ENCODE measurements at regions not wholly inside any gene's neighbourhood (a gene's known extent, or its start where the extent isn't known, plus 50 kb on each side); places are given as distances from the start of the nearest gene placed in this dataset.
"Not testable (repeated sequence)": the region's sequence is repeated elsewhere in the genome, so short reads cannot be mapped to it uniquely, and the experiment has no call there.

GRCh38 chr10:81386817-81387216 lies 488.2 kb upstream of the NRG3 start:
- in situ Hi-C loops (cut with MboI; ENCODE audit: low sequenced_read_pairs) = no loop called here

DNA sequence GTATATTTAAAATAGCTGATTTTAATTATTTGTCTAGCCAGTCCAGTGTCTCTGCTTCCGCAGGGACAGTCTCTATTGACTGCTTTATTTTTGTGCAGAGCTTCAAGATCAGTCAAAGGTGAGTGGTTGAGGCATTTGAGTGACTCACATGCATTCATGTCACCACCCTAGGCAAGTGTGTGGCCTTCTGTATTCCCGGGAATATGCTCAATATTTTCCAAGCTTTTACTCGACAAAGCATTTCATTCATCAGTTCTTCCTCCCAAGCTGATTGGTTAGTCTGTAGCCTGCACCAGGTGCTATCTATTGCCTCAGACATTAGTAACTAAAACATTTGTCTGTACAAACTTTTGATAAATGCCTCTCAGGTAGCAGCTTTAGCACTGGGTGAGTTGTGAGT lies 471.5 kb upstream of the NRG3 start:
- in situ Hi-C loops (cut with MboI; ENCODE audit: low sequenced_read_pairs) = no loop called here

DNA sequence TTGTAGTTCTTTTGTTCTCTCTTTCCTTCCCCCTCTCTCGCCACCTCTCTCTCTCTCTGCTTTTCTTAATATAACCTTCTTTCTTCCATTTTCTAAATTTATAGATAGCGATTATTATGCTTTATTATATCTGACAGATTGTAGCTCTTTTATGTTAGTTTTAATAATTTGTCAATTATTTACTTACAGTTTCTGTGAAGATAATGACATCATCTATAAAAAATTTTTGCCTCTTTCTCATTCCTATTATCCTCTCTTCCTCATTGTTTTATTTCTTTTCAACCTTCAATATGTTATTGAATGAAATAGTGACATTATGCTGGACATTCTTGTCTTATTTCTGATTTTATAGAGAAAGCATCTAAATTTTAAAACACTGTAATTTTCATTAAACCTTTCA lies 469.6 kb upstream of the NRG3 start:
- in situ Hi-C loops (cut with MboI; ENCODE audit: low sequenced_read_pairs) = no loop called here

GRCh38 chr10:81414038-81414437 lies 461.0 kb upstream of the NRG3 start:
- in situ Hi-C loops (cut with MboI; ENCODE audit: low sequenced_read_pairs) = no loop called here

DNA sequence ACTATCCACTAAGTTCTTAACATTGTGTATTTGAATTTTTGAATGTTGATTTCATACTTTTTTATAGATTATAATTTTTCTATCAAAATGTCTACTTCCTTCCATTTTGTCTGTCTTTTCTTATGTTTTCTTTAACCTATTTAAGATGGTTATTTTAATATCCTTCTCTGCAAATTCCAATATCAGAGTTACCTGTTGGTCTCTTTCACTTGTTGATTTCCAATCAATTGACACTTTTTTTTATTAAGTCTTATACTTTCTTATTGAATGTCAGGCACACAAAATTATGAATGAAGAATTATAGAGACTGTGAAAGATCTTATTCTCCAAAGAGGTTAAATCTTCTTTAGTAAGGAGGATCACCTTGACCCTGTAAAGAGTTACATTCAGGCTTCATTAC lies 448.3 kb upstream of the NRG3 start:
- in situ Hi-C loops (cut with MboI; ENCODE audit: low sequenced_read_pairs) = no loop called here

GRCh38 chr10:81428456-81429134 lies 446.4 kb upstream of the NRG3 start:
- in situ Hi-C loops (cut with MboI; ENCODE audit: low sequenced_read_pairs) = no loop called here

DNA sequence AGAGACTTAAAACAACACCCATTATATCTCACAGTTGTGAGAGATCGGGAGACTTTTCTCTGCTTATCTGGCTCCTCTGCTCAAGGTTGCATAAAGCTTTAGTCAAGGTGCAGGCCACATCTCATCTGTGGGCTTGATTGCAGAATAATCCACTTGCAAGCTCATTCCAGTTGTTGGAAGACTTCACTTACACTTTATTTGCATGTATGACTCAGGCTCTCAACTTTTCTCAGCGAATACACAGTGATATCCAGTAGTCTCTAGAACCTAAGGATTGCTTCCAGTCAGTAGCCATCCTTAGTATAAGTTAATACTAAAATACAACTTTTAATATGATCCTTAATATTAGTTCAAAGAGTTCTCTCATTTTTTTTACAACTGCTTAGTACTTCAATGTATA lies 435.5 kb upstream of the NRG3 start:
- in situ Hi-C loops (cut with MboI; ENCODE audit: low sequenced_read_pairs) = no loop called here

DNA sequence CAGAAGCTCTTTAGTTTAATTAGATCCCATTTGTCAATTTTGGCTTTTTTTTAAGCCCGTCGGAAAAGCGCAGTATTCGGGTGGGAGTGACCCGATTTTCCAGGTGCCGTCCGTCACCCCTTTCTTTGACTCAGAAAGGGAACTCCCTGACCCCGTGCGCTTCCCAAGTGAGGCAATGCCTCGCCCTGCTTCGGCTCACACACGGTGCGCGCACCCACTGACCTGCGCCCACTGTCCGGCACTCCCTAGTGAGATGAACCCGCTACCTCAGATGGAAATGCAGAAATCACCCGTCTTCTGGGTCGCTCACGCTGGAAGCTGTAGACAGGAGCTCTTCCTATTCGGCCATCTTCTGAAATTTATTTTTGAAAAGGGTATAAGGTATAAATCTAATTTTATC lies 433.4 kb upstream of the NRG3 start:
- in situ Hi-C loops (cut with MboI; ENCODE audit: low sequenced_read_pairs) = not testable (repeated sequence)

DNA sequence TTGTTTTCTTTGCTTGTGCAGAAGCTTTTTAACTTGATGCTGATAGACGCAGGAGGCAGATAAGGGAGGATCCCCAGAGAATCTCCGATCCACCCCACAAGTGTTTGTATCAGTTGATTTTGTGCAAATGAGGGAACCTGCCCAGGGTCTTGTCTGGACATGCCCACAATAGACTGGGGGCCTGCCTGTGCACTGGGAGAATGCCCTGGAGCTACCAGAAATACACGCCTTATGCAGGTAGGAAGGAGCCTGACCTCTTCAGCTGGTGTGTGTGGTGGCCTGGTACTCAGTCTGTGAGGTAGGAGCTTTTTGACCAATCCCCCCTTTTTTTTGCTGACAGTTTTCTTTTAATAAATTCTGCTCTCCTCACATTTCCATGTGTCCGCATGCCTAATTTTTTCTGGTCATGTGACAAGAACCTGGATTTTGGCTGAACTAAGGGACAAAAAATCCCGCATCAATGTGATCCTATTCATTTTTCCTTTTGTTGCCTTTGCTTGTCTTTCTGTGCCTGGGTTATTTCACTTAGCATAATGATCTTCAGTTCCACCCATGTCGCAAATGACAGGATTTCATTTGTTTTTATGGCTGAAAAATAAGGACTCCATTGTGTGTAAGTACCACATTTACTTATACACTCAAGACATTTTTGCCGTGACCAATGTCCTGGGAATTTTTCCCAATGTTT lies 430.6 kb upstream of the NRG3 start:
- in situ Hi-C loops (cut with MboI; ENCODE audit: low sequenced_read_pairs) = no loop called here

- in situ Hi-C loops (cut with MboI; ENCODE audit: low sequenced_read_pairs) = no loop called here
Measured at GRCh38 chr10:81450651-81451050, 424.3 kb upstream of the NRG3 start.

GRCh38 chr10:81472927-81473470 lies 402.0 kb upstream of the NRG3 start:
- in situ Hi-C loops (cut with MboI; ENCODE audit: low sequenced_read_pairs) = no loop called here

- in situ Hi-C loops (cut with MboI; ENCODE audit: low sequenced_read_pairs) = no loop called here
Measured at GRCh38 chr10:81473755-81474154, 401.2 kb upstream of the NRG3 start.

- in situ Hi-C loops (cut with MboI; ENCODE audit: low sequenced_read_pairs) = no loop called here
Measured at GRCh38 chr10:81479316-81479715, 395.7 kb upstream of the NRG3 start.

- in situ Hi-C loops (cut with MboI; ENCODE audit: low sequenced_read_pairs) = no loop called here
Measured at GRCh38 chr10:81496626-81497025, 378.4 kb upstream of the NRG3 start.

DNA sequence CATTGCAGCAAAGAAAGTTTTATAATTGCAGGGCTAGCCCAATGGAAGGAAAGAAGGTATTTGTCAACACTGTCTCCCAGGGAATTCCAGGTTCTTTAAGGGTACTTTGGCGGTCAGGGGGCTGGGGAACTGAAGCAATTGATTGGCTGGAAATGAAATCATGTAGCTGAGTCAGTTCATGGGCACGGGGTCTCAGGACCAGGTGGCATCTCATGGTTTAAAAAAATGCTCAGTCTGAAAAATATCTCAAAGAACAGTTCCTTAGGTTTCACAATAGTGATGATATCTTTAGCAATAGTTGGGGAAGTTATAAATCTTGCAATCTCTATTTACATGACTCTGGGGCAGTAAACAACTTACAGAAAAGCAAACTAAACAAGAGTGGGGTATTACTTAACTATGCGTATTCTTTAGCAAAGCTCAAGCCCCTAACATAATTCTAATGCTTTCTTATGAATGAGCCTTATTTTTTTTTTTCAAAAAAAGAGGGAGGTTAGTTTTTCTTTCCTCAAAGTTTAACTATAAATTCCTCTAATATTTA lies 376.9 kb upstream of the NRG3 start:
- in situ Hi-C loops (cut with MboI; ENCODE audit: low sequenced_read_pairs) = no loop called here

DNA sequence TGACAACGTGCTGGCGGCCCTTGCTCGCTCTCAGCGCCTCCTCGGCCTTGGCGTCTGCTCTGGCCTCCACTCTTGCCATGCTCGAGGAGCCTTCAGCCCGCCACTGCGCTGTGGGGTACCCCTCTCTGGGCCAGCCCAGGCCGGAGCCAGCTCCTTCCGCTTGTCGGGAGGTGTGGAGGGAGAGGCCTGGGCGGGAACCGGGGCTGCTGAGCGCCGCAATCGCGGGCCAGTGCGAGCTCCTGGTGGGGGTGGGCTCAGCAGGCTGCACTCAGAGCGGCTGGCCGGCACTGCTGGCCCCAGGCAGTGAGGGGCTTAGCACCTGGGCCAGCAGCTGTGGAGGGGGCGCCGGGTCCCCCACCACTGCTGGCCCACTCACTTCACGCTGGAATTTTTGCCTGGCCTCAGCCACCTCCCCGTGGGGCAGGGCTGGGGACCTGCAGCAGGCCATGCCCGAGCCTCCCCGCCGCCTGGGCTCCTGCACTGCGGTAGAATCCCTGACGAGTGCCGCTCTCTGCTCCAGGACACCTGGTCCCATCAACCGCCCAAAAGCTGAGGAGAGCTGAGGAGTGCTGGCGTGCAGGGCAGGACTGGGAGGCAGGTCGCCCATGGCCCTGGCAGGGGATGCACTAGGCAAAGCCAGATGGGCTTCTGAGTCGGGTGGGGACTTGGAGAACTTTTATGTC lies 372.2 kb upstream of the NRG3 start:
- in situ Hi-C loops (cut with MboI; ENCODE audit: low sequenced_read_pairs) = no loop called here

GRCh38 chr10:81505777-81506176 lies 369.2 kb upstream of the NRG3 start:
- in situ Hi-C loops (cut with MboI; ENCODE audit: low sequenced_read_pairs) = not testable (repeated sequence)

DNA sequence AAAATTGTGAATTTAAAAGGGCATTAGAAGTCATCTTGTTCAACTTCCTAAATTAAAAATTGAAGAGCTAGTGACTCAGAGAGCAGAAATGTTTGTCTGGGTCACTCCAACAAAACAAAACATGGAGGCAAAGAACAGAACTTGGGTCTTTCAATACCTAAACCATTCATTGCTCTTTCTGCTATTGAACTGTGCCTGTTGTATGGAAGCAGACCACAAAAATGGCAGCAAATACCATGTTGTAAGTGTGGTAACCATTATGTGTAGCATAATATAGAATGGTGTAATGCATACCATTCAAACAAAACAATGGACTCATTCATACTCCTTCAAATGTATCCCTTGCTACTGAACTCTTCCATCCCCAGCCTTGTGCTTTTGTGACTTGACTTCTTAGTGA lies 360.2 kb upstream of the NRG3 start:
- in situ Hi-C loops (cut with MboI; ENCODE audit: low sequenced_read_pairs) = no loop called here

GRCh38 chr10:81520688-81521087 lies 354.3 kb upstream of the NRG3 start:
- in situ Hi-C loops (cut with MboI; ENCODE audit: low sequenced_read_pairs) = no loop called here

DNA sequence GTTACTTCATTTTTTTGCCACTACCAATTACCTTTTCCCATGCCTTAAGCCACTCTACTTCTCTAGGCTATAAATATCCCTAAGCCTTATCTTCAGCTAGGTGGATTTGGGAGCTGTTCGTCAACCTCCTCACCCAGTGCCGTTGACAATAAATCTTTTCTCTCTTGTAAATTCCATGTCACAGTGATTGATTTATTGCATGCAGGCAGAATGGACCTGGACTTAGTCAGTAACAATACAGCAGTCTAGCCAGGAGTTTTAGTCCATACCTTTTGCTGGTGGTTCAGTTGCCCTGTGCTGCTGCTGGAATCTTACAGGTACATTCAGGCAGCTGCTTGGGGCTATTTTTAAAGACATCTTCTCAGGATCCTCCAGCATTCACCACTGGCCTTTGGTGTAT lies 350.5 kb upstream of the NRG3 start:
- in situ Hi-C loops (cut with MboI; ENCODE audit: low sequenced_read_pairs) = no loop called here

GRCh38 chr10:81532403-81532802 lies 342.6 kb upstream of the NRG3 start:
- in situ Hi-C loops (cut with MboI; ENCODE audit: low sequenced_read_pairs) = no loop called here

DNA sequence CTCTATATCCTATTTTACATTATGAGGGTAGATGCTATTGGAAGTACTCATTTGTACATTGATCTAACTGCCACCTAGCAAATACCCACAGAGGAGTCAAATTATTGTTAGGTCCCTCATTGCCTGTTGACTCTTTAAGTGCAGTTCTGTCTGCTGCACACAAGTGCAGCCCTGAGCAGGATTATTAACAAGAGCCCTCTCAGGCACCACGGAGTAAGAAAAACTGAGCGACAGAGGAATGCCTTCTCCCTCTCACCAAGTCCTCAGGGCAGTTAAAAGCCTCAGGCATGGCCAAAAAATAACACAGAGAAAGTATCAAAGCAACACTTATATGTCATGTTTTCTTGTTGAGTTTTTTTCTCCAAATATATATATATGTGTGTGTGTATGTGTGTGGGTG lies 340.0 kb upstream of the NRG3 start:
- in situ Hi-C loops (cut with MboI; ENCODE audit: low sequenced_read_pairs) = no loop called here
